ENCODE measurements at regions not wholly inside any gene's neighbourhood (a gene's known extent, or its start where the extent isn't known, plus 50 kb on each side); places are given as distances from the start of the nearest gene placed in this dataset.

DNA sequence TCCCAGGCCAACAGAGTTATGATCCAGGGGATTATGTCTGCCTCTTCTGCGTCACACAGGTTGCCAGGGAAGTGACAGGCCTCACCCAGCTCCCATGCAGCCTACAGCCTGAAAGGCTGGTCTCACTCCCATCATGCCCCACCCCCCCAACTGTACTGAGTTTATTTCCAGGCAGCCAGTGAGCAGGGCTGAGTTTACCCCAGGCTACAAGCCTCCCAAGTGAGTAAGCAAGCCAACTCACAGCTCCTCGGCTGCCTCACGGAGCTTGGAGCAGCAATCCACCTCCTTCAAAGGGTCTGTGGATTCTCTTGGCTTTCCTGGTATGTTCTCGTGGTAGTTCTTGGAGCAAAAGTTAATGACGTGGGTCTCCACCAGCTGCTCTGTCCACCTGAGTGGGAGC is 1147.6 kb upstream of the ADGRL4 start:
- TF ChIP-seq CTCF (IDR thresholded peaks at IDR 0.05 in 4 of 5, conservative IDR thresholded peaks at IDR 0.05 in 1 of 5) (no peak), POLR2A (IDR thresholded peaks at IDR 0.05) (no peak)
